Neural cell (in vitro differentiated cells): ENCODE measurements at regions not wholly inside any gene's neighbourhood (a gene's known extent, or its start where the extent isn't known, plus 50 kb on each side); places are given as distances from the start of the nearest gene placed in this dataset.

ENCODE experiments used
- H2AFZ ChIP-seq: fragments of 200-600, 300-800 bp; sonication (generic), shearing (Covaris generic); 2 replicates; pipeline ENCODE4 v1.6.0; 2014; ENCODE audit warnings: low read depth, mild to moderate bottlenecking, antibody characterized with exemption, low read length, moderate library complexity
- H3F3A ChIP-seq: fragments of 200-600 bp; shearing (Covaris generic); 2 replicates; pipeline ENCODE4 v1.6.1; 2016; ENCODE audit warnings: mild to moderate bottlenecking, moderate library complexity, mixed read lengths, antibody characterized with exemption, low read length; ENCODE audit not compliant: insufficient read depth, poor library complexity, severe bottlenecking
- H3K27ac ChIP-seq: fragments of 200-600, 300-800 bp; sonication (generic), shearing (Covaris generic); 2 replicates; pipeline ENCODE4 v1.5.1; 2014; ENCODE audit warnings: mild to moderate bottlenecking, low read length, moderate library complexity
- H3K27me3 ChIP-seq: fragments of 300-800, 200-600 bp; sonication (generic), shearing (Covaris generic); 2 replicates; pipeline ENCODE4 v1.6.0; 2014; ENCODE audit warnings: mild to moderate bottlenecking, low read depth, low read length, moderate library complexity; ENCODE audit not compliant: insufficient read depth
- H3K36me3 ChIP-seq: fragments of 300-800, 200-600 bp; sonication (generic), shearing (Covaris generic); 2 replicates; pipeline ENCODE4 v1.5.1; 2014; ENCODE audit warnings: mild to moderate bottlenecking, antibody characterized with exemption, low read length, moderate library complexity; ENCODE audit not compliant: insufficient read depth
- H3K4me2 ChIP-seq: fragments of 300-800, 200-600 bp; sonication (generic), shearing (Covaris generic); 2 replicates; pipeline ENCODE4 v1.6.0; 2014; ENCODE audit warnings: mild to moderate bottlenecking, low read length
- H3K4me3 ChIP-seq: fragments of 300-800, 200-600 bp; sonication (generic), shearing (Covaris generic); 2 replicates; pipeline ENCODE4 v1.5.1; 2014; ENCODE audit warnings: mild to moderate bottlenecking, low read length, moderate library complexity
- H3K79me2 ChIP-seq: fragments of 200-600 bp; shearing (Covaris generic); replicated peaks from 2 replicates; pipeline ENCODE4 v1.6.0; 2014; ENCODE audit warnings: mild to moderate bottlenecking, low read length, moderate library complexity; ENCODE audit not compliant: insufficient read depth
- H3K9ac ChIP-seq: fragments of 300-800, 200-600 bp; sonication (generic), shearing (Covaris generic); 2 replicates; pipeline ENCODE4 v1.6.1; 2016; ENCODE audit warnings: mild to moderate bottlenecking, low read length, mixed read lengths
- H3K9me2 ChIP-seq: fragments of 200-600 bp; shearing (Covaris generic); 2 replicates; pipeline ENCODE4 v1.6.1; 2016; ENCODE audit warnings: mild to moderate bottlenecking, low read length, mixed read lengths; ENCODE audit not compliant: insufficient read depth
- H3K9me3 ChIP-seq: fragments of 200-600, 300-800 bp; sonication (generic), shearing (Covaris generic); 2 replicates; pipeline ENCODE4 v1.6.1; 2016; ENCODE audit warnings: mild to moderate bottlenecking, mixed run types, low read length, moderate library complexity, mixed read lengths
- H4K20me1 ChIP-seq: fragments of 200-600 bp; shearing (Covaris generic); 2 replicates; pipeline ENCODE4 v1.6.1; 2016; ENCODE audit warnings: mild to moderate bottlenecking, mixed run types; ENCODE audit not compliant: insufficient read depth
- EP300 ChIP-seq: fragments of 450-650 bp; conservative IDR thresholded peaks from 2 replicates; pipeline ENCODE4 v1.6.1; 2014; ENCODE audit warnings: antibody characterized with exemption, mild to moderate bottlenecking, moderate library complexity; ENCODE audit not compliant: poor library complexity, severe bottlenecking
- EZH2 ChIP-seq: fragments of 200-600, 300-800 bp; shearing (Covaris generic), sonication (generic); IDR thresholded peaks from 2 replicates; pipeline ENCODE4 v1.6.1; 2014; ENCODE audit warnings: antibody characterized with exemption, low read length, borderline replicate concordance, mild to moderate bottlenecking; ENCODE audit not compliant: insufficient read depth, poor library complexity, severe bottlenecking
- MXI1 ChIP-seq: fragments of 450-650 bp; conservative IDR thresholded peaks from 2 replicates; pipeline ENCODE4 v1.6.1; 2014; ENCODE audit warnings: antibody characterized with exemption, mild to moderate bottlenecking; ENCODE audit not compliant: poor library complexity, severe bottlenecking
- POLR2AphosphoS5 ChIP-seq: IDR thresholded peaks from 2 replicates; pipeline ENCODE4 v1.6.1; 2012
- RAD21 ChIP-seq: fragments of 450-650 bp; conservative IDR thresholded peaks from 2 replicates; pipeline ENCODE4 v1.6.1; 2014; ENCODE audit warnings: antibody characterized with exemption, mild to moderate bottlenecking, moderate library complexity
- SMC3 ChIP-seq: fragments of 450-650 bp; conservative IDR thresholded peaks from 2 replicates; pipeline ENCODE4 v1.6.1; 2014; ENCODE audit warnings: antibody characterized with exemption, mild to moderate bottlenecking, moderate library complexity; ENCODE audit not compliant: poor library complexity
- TAF1 ChIP-seq: IDR thresholded peaks from 2 replicates; pipeline ENCODE4 v1.6.1; 2012; ENCODE audit warnings: low read depth
- TF ChIP-seq, protein P1 (sequence below): IDR thresholded peaks from 2 replicates; pipeline ENCODE4 v1.6.1; 2012; ENCODE audit warnings: borderline replicate concordance
- TF ChIP-seq, protein P2 (sequence below): fragments of 450-650 bp; IDR thresholded peaks from 2 replicates; pipeline ENCODE4 v1.5.1; 2014; ENCODE audit warnings: antibody characterized with exemption, mild to moderate bottlenecking, moderate library complexity; ENCODE audit not compliant: poor library complexity, severe bottlenecking

GRCh38 chrX:130561930-130562329 is 160.1 kb downstream of the RBMX2 start:
- no peak overlapping the region for H2AFZ ChIP-seq
- no peaks in the 10 kb centered on the region for H3F3A ChIP-seq
- no peaks in the 10 kb centered on the region for H3K36me3 ChIP-seq
- TF ChIP-seq EP300 (no peak), TAF1 (no peak), EZH2 (no peak), RAD21 (no peak), SMC3 (no peak), MXI1 (no peak), POLR2AphosphoS5 (no peak)
- TF ChIP-seq, protein P1, sequence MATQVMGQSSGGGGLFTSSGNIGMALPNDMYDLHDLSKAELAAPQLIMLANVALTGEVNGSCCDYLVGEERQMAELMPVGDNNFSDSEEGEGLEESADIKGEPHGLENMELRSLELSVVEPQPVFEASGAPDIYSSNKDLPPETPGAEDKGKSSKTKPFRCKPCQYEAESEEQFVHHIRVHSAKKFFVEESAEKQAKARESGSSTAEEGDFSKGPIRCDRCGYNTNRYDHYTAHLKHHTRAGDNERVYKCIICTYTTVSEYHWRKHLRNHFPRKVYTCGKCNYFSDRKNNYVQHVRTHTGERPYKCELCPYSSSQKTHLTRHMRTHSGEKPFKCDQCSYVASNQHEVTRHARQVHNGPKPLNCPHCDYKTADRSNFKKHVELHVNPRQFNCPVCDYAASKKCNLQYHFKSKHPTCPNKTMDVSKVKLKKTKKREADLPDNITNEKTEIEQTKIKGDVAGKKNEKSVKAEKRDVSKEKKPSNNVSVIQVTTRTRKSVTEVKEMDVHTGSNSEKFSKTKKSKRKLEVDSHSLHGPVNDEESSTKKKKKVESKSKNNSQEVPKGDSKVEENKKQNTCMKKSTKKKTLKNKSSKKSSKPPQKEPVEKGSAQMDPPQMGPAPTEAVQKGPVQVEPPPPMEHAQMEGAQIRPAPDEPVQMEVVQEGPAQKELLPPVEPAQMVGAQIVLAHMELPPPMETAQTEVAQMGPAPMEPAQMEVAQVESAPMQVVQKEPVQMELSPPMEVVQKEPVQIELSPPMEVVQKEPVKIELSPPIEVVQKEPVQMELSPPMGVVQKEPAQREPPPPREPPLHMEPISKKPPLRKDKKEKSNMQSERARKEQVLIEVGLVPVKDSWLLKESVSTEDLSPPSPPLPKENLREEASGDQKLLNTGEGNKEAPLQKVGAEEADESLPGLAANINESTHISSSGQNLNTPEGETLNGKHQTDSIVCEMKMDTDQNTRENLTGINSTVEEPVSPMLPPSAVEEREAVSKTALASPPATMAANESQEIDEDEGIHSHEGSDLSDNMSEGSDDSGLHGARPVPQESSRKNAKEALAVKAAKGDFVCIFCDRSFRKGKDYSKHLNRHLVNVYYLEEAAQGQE = no peak
- TF ChIP-seq, protein P2, sequence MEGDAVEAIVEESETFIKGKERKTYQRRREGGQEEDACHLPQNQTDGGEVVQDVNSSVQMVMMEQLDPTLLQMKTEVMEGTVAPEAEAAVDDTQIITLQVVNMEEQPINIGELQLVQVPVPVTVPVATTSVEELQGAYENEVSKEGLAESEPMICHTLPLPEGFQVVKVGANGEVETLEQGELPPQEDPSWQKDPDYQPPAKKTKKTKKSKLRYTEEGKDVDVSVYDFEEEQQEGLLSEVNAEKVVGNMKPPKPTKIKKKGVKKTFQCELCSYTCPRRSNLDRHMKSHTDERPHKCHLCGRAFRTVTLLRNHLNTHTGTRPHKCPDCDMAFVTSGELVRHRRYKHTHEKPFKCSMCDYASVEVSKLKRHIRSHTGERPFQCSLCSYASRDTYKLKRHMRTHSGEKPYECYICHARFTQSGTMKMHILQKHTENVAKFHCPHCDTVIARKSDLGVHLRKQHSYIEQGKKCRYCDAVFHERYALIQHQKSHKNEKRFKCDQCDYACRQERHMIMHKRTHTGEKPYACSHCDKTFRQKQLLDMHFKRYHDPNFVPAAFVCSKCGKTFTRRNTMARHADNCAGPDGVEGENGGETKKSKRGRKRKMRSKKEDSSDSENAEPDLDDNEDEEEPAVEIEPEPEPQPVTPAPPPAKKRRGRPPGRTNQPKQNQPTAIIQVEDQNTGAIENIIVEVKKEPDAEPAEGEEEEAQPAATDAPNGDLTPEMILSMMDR = no peak
- H3K9ac ChIP-seq = no peak overlapping the region
- no peaks in the 10 kb centered on the region for H4K20me1 ChIP-seq
- H3K27me3 ChIP-seq = no peaks in the 10 kb centered on the region
- no peaks in the 10 kb centered on the region for H3K9me3 ChIP-seq
- H3K9me2 ChIP-seq = no peaks in the 10 kb centered on the region
- H3K27ac ChIP-seq = no peak overlapping the region
- H3K4me3 ChIP-seq = no peak overlapping the region
- H3K4me2 ChIP-seq = no peak overlapping the region
- no peaks in the 10 kb centered on the region for H3K79me2 ChIP-seq

DNA sequence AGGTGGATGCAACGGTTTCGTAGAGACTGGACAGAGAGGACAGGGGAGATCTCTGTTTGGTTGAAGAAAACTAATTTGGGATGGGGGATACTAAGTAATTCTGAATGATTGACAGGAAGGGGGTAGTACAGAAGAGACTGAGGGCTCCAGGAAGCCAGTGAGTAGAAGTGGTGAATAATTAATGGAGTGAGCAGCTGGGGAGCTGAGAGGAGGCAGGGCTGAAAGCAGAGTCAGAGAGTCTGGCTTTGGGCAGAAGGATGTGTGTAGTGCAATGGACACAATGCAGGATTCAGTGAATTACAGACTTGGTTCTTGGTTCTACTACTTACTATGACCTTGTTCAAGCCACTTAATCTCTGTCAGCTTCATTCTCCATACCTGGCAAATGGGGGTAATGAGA is 161.7 kb downstream of the RBMX2 start:
- Histone ChIP-seq H3K27me3 (no peaks in the 10 kb centered on the region), H3K9me3 (no peaks in the 10 kb centered on the region), H3K27ac (no peak overlapping the region), H3K9me2 (no peaks in the 10 kb centered on the region), H4K20me1 (no peaks in the 10 kb centered on the region), H3F3A (no peaks in the 10 kb centered on the region), H3K79me2 (no peaks in the 10 kb centered on the region), H3K9ac (no peak overlapping the region), H2AFZ (no peak overlapping the region), H3K36me3 (no peaks in the 10 kb centered on the region), H3K4me3 (no peak overlapping the region), H3K4me2 (no peak overlapping the region)
- TF ChIP-seq EP300 = no peak
